SK-N-MC (cell line): ENCODE measurements at regions not wholly inside any gene's neighbourhood (a gene's known extent, or its start where the extent isn't known, plus 50 kb on each side); places are given as distances from the start of the nearest gene placed in this dataset.

Experiments used
- EZH2 ChIP-seq: fragments of 200-600 bp; sonication (generic); IDR thresholded peaks from one replicate; pipeline ENCODE4 v1.6.1; 2017; ENCODE audit warnings: antibody characterized with exemption
- POLR2AphosphoS5 ChIP-seq: IDR thresholded peaks from 2 replicates; pipeline ENCODE4 v1.6.1; 2012; ENCODE audit warnings: mild to moderate bottlenecking, low read depth, low read length, borderline replicate concordance

GRCh38 chr12:111228916-111229666, 139.8 kb downstream of the PHETA1 start:
- TF ChIP-seq POLR2AphosphoS5 (no peak), EZH2 (no peak)
